Transverse colon (tissue), 4 donors: ENCODE measurements at regions not wholly inside any gene's neighbourhood (a gene's known extent, or its start where the extent isn't known, plus 50 kb on each side); places are given as distances from the start of the nearest gene placed in this dataset.
"Not testable (repeated sequence)": the region's sequence is repeated elsewhere in the genome, so short reads cannot be mapped to it uniquely, and the experiment has no call there.

Experiments used
- DNase-seq: peaks from one replicate; pipeline ENCODE4 v3.0.0-alpha.2; 2019
- H3K27ac ChIP-seq, 4 donors: fragments of 200-600 bp; sonication (generic); 2 replicates each; pipeline ENCODE4 v1.5.1; 2016 to 2018; ENCODE audit warnings: inconsistent platforms in 4 of 4
- H3K27me3 ChIP-seq: fragments of 200-600 bp; sonication (generic); 2 replicates; pipeline ENCODE4 v1.5.1; 2017; ENCODE audit warnings: inconsistent platforms
- H3K36me3 ChIP-seq, 4 donors: fragments of 200-600 bp; sonication (generic); 2 replicates each; pipeline ENCODE4 v1.5.1; 2017 to 2019; ENCODE audit warnings: inconsistent platforms in 4 of 4
- H3K4me1 ChIP-seq, 4 donors: fragments of 200-600 bp; sonication (generic); 2 replicates each; pipeline ENCODE4 v1.5.1; 2017 to 2020; ENCODE audit warnings: inconsistent platforms in 4 of 4
- H3K4me3 ChIP-seq, 4 donors: fragments of 200-600 bp; sonication (generic); 1 replicate in 1 of 4; 2 replicates in 3 of 4; pipeline versions ENCODE4 v1.5.1 to v1.6.1; 2017 to 2019; ENCODE audit warnings: inconsistent platforms in 4 of 4
- H3K9me3 ChIP-seq, 2 donors: fragments of 200-600 bp; sonication (generic); 2 replicates each; pipeline ENCODE4 v1.5.1; 2017 to 2019; ENCODE audit warnings: inconsistent platforms in 2 of 2
- EP300 ChIP-seq: sonication (generic); formaldehyde crosslinking; IDR thresholded peaks from one replicate; pipeline ENCODE4 v1.6.1; 2017; ENCODE audit warnings: antibody characterized with exemption, low read depth
- POLR2A ChIP-seq: fragments of 450-650 bp; IDR thresholded peaks from one replicate; pipeline ENCODE4 v1.6.1; 2016; ENCODE audit warnings: antibody characterized with exemption, mild to moderate bottlenecking, moderate library complexity
- POLR2AphosphoS5 ChIP-seq, 3 donors: sonication (generic); formaldehyde crosslinking; IDR thresholded peaks; one replicate each; pipeline ENCODE4 v1.6.1; 2016; ENCODE audit warnings: antibody characterized with exemption in 3 of 3
- WGBS, 2 donors: methylation state at CpG; one replicate each; pipeline ENCODE4 v1.1.5; 2018; ENCODE audit warnings: low coverage in 1 of 2; 5-methylcytosine and 5-hydroxymethylcytosine counted together
- in situ Hi-C, 4 donors: fragments of 200-750 bp; cut with MboI; loops; one replicate each; pipeline versions ENCODE4 v1.15.0 to v1.15.1; 2017; ENCODE audit warnings: low sequenced_read_pairs in 3 of 4, low pct_ligation_motif_present in 1 of 4, low pct_unique_long_range_greater_than_20kb in 1 of 4
- intact Hi-C: fragments of 100-400 bp; cut with DNase I; formaldehyde crosslinking; loops from one replicate; pipeline ENCODE4 v1.15.1; 2023; ENCODE audit warnings: low total_unique reads
- TF ChIP-seq, protein P1 (sequence below), 5 experiments: fragments of 200-600 bp in 3 of 5; fragments of 450-650 bp in 2 of 5; sonication (generic) in 3 of 5; IDR thresholded peaks; 1 replicate in 2 of 5; 2 replicates in 3 of 5; pipeline ENCODE4 v1.5.1; 2016 to 2017; ENCODE audit warnings: antibody characterized with exemption in 5 of 5, inconsistent platforms in 3 of 5, mild to moderate bottlenecking in 2 of 5, moderate library complexity in 1 of 5

DNA sequence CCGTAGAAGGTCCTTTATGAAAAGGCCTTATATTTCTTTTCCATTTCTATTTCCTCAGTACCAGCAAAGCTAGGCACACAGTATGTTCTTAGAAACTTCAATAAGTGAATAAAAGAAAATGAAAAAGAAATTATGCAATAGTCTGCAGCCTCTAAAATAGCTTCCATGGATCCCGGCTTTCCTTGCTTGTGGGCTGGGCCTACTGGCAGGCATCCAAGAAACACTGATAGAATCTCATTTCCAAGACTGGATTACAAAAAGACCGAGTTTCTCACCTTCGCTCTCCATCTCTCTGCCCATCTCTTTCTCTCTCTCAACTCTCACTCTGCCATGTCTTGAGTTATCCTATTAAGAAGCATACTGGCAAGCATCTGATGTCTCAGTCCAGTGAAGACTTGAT lies 187.5 kb upstream of the FKBP1C start:
- no peak for TF ChIP-seq EP300
- no peak for TF ChIP-seq POLR2AphosphoS5 (IDR thresholded peaks at IDR 0.05)
- TF ChIP-seq, protein P1, sequence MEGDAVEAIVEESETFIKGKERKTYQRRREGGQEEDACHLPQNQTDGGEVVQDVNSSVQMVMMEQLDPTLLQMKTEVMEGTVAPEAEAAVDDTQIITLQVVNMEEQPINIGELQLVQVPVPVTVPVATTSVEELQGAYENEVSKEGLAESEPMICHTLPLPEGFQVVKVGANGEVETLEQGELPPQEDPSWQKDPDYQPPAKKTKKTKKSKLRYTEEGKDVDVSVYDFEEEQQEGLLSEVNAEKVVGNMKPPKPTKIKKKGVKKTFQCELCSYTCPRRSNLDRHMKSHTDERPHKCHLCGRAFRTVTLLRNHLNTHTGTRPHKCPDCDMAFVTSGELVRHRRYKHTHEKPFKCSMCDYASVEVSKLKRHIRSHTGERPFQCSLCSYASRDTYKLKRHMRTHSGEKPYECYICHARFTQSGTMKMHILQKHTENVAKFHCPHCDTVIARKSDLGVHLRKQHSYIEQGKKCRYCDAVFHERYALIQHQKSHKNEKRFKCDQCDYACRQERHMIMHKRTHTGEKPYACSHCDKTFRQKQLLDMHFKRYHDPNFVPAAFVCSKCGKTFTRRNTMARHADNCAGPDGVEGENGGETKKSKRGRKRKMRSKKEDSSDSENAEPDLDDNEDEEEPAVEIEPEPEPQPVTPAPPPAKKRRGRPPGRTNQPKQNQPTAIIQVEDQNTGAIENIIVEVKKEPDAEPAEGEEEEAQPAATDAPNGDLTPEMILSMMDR (IDR thresholded peaks at IDR 0.05) = no peak
- TF ChIP-seq POLR2A = no peak
- 43 to 66% methylated on average over 4 of the region's 4 CpGs for whole genome bisulfite sequencing, 2 donors
- in situ Hi-C loops = no loop called here
- intact Hi-C loops = no loop called here
- Histone ChIP-seq H3K27me3 (no peaks in the 10 kb centered on the region), H3K36me3 (no peaks in the 10 kb centered on the region), H3K4me3 (no peak overlapping the region), H3K27ac (no peak overlapping the region), H3K9me3 (no peaks in the 10 kb centered on the region), H3K4me1 (no peaks in the 10 kb centered on the region)
- no peak for DNase-seq

DNA sequence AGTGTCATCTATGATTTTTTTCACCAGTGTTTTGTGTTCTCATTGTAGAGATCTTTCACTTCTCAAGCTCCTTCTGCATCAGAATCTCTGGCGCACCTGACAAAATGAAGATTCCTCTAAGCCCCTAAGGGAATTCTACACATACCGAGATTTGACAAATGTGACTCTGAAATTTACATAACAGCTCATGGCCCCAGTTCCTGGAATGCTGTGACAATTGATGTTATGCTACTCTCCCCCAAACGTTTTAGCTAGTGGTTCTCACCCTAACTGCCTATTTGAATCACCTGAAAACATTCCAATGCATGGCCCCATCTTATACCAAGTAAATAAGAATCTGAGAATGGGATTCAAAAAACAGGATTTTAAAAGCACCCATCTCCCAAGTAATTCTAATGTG lies 162.1 kb upstream of the FKBP1C start:
- Histone ChIP-seq H3K36me3 (no peaks in the 10 kb centered on the region), H3K4me1 (no peaks in the 10 kb centered on the region), H3K9me3 (no peaks in the 10 kb centered on the region), H3K27ac (no peak overlapping the region), H3K4me3 (no peak overlapping the region), H3K27me3 (no peaks in the 10 kb centered on the region)
- in situ Hi-C loops (no loop called here), intact Hi-C loops (no loop called here)
- 0 to 67% methylated on average over 1 to 3 of the region's 3 CpGs for WGBS, 2 donors
- DNase-seq = no peak
- TF ChIP-seq, protein P1 (IDR thresholded peaks at IDR 0.05) = no peak
- TF ChIP-seq POLR2AphosphoS5 (IDR thresholded peaks at IDR 0.05) (no peak), EP300 (no peak), POLR2A (no peak)

DNA sequence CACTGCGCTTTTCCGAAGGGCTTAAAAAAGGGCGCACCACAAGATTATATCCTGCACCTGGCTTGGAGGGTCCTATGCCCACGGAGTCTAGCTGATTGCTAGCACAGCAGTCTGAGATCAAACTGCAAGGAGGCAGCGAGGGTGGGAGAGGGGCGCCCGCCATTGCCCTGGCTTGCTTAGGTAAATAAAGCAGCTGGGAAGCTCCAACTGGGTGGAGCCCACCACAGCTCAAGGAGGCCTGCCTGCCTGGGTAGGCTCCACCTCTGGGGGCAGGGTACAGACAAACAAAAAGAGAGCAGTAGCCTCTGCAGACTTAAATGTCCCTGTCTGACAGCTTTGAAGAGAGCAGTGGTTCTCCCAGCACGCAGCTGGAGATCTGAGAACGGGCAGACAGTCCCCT lies 158.1 kb upstream of the FKBP1C start:
- H3K4me1 ChIP-seq, H3K4me3 ChIP-seq, intact Hi-C loops, H3K36me3 ChIP-seq, DNase-seq, H3K27me3 ChIP-seq, in situ Hi-C loops, H3K9me3 ChIP-seq, H3K27ac ChIP-seq: not testable (repeated sequence)
- 67% methylated on average over 9 of the region's 9 CpGs; no CpG with 5 or more reads in 1 of the 2 donors for WGBS, 2 donors

DNA sequence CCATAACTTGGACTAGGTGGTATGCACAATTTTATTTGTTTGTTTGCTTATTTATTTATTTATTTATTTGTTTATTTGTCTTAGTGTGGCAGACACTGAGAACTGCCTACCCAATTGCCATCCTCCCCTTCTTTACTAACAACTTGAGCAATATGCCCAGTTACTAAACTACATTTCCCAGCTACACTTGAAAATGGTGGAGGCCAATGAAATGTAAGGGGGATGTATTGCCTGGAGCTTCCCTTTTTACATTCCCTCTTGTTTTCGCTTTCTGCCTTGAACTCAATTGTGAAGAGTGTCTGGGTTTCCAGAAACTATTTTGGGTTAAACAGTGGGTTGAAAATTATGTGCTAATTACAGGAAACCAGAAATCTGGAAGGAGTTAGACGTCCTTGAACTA lies 152.7 kb upstream of the FKBP1C start:
- no peaks in the 10 kb centered on the region for H3K36me3 ChIP-seq
- in situ Hi-C loops = no loop called here
- no peak for TF ChIP-seq EP300
- TF ChIP-seq, protein P1 (IDR thresholded peaks at IDR 0.05) = no peak
- TF ChIP-seq POLR2AphosphoS5 (IDR thresholded peaks at IDR 0.05) = no peak
- TF ChIP-seq POLR2A = no peak

DNA sequence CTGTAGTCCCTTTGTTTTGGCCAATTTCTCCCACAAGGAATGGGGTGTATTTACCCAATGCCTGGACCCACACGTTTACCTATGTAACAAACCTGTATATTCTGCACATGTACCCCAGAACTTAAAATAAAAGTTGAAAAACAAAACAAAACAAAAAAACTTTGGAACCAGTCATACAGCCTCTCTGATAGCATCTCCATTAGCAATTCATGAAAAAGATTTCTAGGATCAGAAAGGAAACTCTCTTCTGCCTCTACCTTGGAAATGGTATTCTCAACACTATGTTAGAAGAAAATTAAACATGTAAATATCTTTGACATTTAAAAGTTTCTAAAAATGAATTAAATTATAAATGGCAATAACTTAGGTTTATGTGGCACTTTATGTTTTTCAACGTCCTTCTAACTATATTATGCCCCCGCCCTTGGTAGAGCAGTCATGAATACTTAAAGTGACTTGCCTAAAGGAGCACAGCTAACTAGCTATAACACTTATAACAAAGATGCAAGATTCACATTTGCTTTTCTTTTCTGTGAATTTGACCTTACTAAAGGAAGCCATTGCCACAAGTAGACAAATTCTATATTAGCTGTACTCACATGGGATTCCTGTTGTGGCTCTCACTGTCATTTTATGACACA lies 147.5 kb upstream of the FKBP1C start:
- Histone ChIP-seq H3K4me3 (no peak overlapping the region), H3K36me3 (no peaks in the 10 kb centered on the region), H3K4me1 (no peaks in the 10 kb centered on the region), H3K27me3 (no peaks in the 10 kb centered on the region), H3K27ac (no peak overlapping the region), H3K9me3 (no peaks in the 10 kb centered on the region)
- intact Hi-C loops (loop anchor here (1.0 kb wide), 1 partner anchor 28 kb away; no protein-coding TSS in a partner anchor), in situ Hi-C loops (no loop called here)
- WGBS, 2 donors = 67 to 79% methylated on average over 2 to 3 of the region's 3 CpGs
- DNase-seq = no peak
- TF ChIP-seq POLR2A (no peak), POLR2AphosphoS5 (IDR thresholded peaks at IDR 0.05) (no peak), EP300 (no peak)
- TF ChIP-seq, protein P1 (IDR thresholded peaks at IDR 0.05) = no peak

More for the DNA sequence above, 152.7 kb upstream of the FKBP1C start:
- H3K9me3 ChIP-seq = no peaks in the 10 kb centered on the region
- H3K4me1 ChIP-seq = no peaks in the 10 kb centered on the region
- no peaks in the 10 kb centered on the region for H3K27me3 ChIP-seq
- intact Hi-C loops = no loop called here
- H3K27ac ChIP-seq = no peak overlapping the region
- H3K4me3 ChIP-seq = no peak overlapping the region
- 41 to 42% methylated on average over 2 of the region's 2 CpGs for WGBS, 2 donors
- no peak for DNase-seq
